IMR-90 (cell line): ENCODE measurements at regions not wholly inside any gene's neighbourhood (a gene's known extent, or its start where the extent isn't known, plus 50 kb on each side); places are given as distances from the start of the nearest gene placed in this dataset.

ENCODE experiments used
- CTCF ChIP-seq: conservative IDR thresholded peaks from 2 replicates; pipeline ENCODE4 v1.5.1; 2012; ENCODE audit warnings: mild to moderate bottlenecking, low read depth, low read length, improper control_type of control experiment
- ELK1 ChIP-seq: fragments of 150-350 bp; IDR thresholded peaks from 2 replicates; pipeline ENCODE4 v1.6.1; 2016; ENCODE audit warnings: low read depth, mild to moderate bottlenecking, low read length, moderate library complexity, borderline replicate concordance
- MAFK ChIP-seq: IDR thresholded peaks from 2 replicates; pipeline ENCODE4 v1.6.1; 2012; ENCODE audit warnings: low read depth, low read length, improper control_type of control experiment
- POLR2A ChIP-seq: IDR thresholded peaks from 2 replicates; pipeline ENCODE4 v1.6.1; 2012; ENCODE audit warnings: mild to moderate bottlenecking, low read depth, low read length
- USF2 ChIP-seq: fragments of 150-350 bp; IDR thresholded peaks from 2 replicates; pipeline ENCODE4 v1.6.1; 2017; ENCODE audit warnings: mild to moderate bottlenecking, antibody characterized with exemption, low read length, low read depth

GRCh38 chr5:147081311-147081764, 153.5 kb upstream of the STK32A start:
- no peak for TF ChIP-seq USF2
- TF ChIP-seq MAFK, result no peak
- no peak for TF ChIP-seq POLR2A
- TF ChIP-seq CTCF, result no peak
- no peak for TF ChIP-seq ELK1
